ENCODE measurements at regions not wholly inside any gene's neighbourhood (a gene's known extent, or its start where the extent isn't known, plus 50 kb on each side); places are given as distances from the start of the nearest gene placed in this dataset.

- Histone ChIP-seq H4K20me1 (ENCODE audit: insufficient read depth) (no peaks in the 10 kb centered on the region), H3K4me1 (ENCODE audit: control insufficient read depth in 1 of 2, insufficient read depth in 2 of 2, low read depth in 1 of 2, low read length in 1 of 2) (no peaks in the 10 kb centered on the region), H3K4me3 (ENCODE audit: low read depth in 2 of 2, low read length in 1 of 2) (no peak overlapping the region), H3F3A (replicated peaks; ENCODE audit: insufficient read depth) (no peaks in the 10 kb centered on the region), H3K9me3 (no peaks in the 10 kb centered on the region), H3K9me2 (no peaks in the 10 kb centered on the region), H3K4me2 (no peak overlapping the region), H3K27ac (ENCODE audit: low read depth in 2 of 2, low read length in 1 of 2) (no peak overlapping the region), H3K9ac (no peak overlapping the region), H2AFZ (ENCODE audit: low read depth) (no peak overlapping the region), H3K79me2 (ENCODE audit: insufficient read depth) (no peaks in the 10 kb centered on the region), H3K27me3 (ENCODE audit: insufficient read depth) (no peaks in the 10 kb centered on the region; the same call in 1 of the 2 replicates), H3K36me3 (replicated peaks in 1 of 2; ENCODE audit: control insufficient read depth in 1 of 2, insufficient read depth in 2 of 2, low read length in 1 of 2) (no peaks in the 10 kb centered on the region)
- DNase-seq, result no peak
- TF ChIP-seq USF2 (IDR thresholded peaks at IDR 0.05; ENCODE audit: borderline replicate concordance, low read depth, low read length), result no peak
- TF ChIP-seq USF1 (IDR thresholded peaks at IDR 0.05; ENCODE audit: borderline replicate concordance, low read depth), result no peak
- TF ChIP-seq EZH2phosphoT487 (IDR thresholded peaks at IDR 0.05; ENCODE audit: borderline replicate concordance, low read depth), result no peak
- TF ChIP-seq MXI1 (IDR thresholded peaks at IDR 0.05; ENCODE audit: low read depth, low read length), result no peak
- TF ChIP-seq RFX5 (IDR thresholded peaks at IDR 0.05; ENCODE audit: low read length), result no peak
- no peak for TF ChIP-seq YY1 (IDR thresholded peaks at IDR 0.05; ENCODE audit: low read depth)
- no peak for TF ChIP-seq ELF1 (IDR thresholded peaks at IDR 0.05)
- TF ChIP-seq SIN3A (IDR thresholded peaks at IDR 0.05; ENCODE audit: borderline replicate concordance, low read depth, low read length), result no peak
- TF ChIP-seq RXRA (IDR thresholded peaks at IDR 0.05; ENCODE audit: borderline replicate concordance, low read depth), result no peak
- no peak for TF ChIP-seq PBX3 (IDR thresholded peaks at IDR 0.05)
- no peak for TF ChIP-seq JUND (IDR thresholded peaks at IDR 0.05)
- no peak for TF ChIP-seq RCOR1 (IDR thresholded peaks at IDR 0.05; ENCODE audit: low read length)
- TF ChIP-seq REST (IDR thresholded peaks at IDR 0.05; ENCODE audit: low read depth, low read length), result no peak
- TF ChIP-seq FOXM1 (IDR thresholded peaks at IDR 0.05; ENCODE audit: low read depth), result no peak
- no peak for TF ChIP-seq MEF2A (IDR thresholded peaks at IDR 0.05; ENCODE audit: borderline replicate concordance, low read depth)
- no peak for TF ChIP-seq TCF12 (IDR thresholded peaks at IDR 0.05)
- TF ChIP-seq TEAD4 (IDR thresholded peaks at IDR 0.05; ENCODE audit: borderline replicate concordance, insufficient read depth), result no peak
- ChIA-PET POLR2A (no interaction called here), CTCF (interaction anchor here (0.6 kb wide), 1 partner anchor 24 kb away, joined by 3 read pairs; no protein-coding TSS in a partner anchor)
- 3% methylated on average over 3 of the region's 3 CpGs for WGBS (ENCODE audit: low lambda C conversion rate)
Observed at GRCh38 chr2:221970389-221970788, 328.4 kb downstream of the PAX3 start.
